SK-N-SH treated with all-trans-retinoic acid at 6 μM for 48 hours (cell line): ENCODE measurements at regions not wholly inside any gene's neighbourhood (a gene's known extent, or its start where the extent isn't known, plus 50 kb on each side); places are given as distances from the start of the nearest gene placed in this dataset.

Experiments
- ATAC-seq: fragments of 200-7000 bp; cut with Tn5 transposase; 3 replicates; pipeline ENCODE4 v1.9.1; 2020; ENCODE audit warnings: mild to moderate bottlenecking, moderate library complexity
- ARNTL ChIP-seq: fragments of 450-650 bp; formaldehyde crosslinking; IDR thresholded peaks from 2 replicates; pipeline ENCODE4 v1.5.0; 2020; ENCODE audit warnings: low read depth, mild to moderate bottlenecking, moderate library complexity, borderline replicate concordance
- BACH2 ChIP-seq: fragments of 250-450 bp; sonication (Bioruptor Pico); IDR thresholded peaks from 2 replicates; pipeline ENCODE4 v1.9.0; 2021; ENCODE audit warnings: mild to moderate bottlenecking, borderline replicate concordance
- CREB5 ChIP-seq: fragments of 250-450 bp; sonication (Bioruptor Pico); IDR thresholded peaks from 2 replicates; pipeline ENCODE4 v1.5.1; 2020; ENCODE audit warnings: low read depth, mild to moderate bottlenecking, moderate library complexity
- CSDC2 ChIP-seq: fragments of 250-450 bp; sonication (Bioruptor Pico); IDR thresholded peaks from 2 replicates; pipeline ENCODE4 v1.5.0; 2020; ENCODE audit warnings: mild to moderate bottlenecking, moderate library complexity
- ESRRG ChIP-seq: fragments of 250-450 bp; sonication (Bioruptor Pico); IDR thresholded peaks from 2 replicates; pipeline ENCODE4 v1.6.1; 2021; ENCODE audit warnings: mild to moderate bottlenecking
- GLIS3 ChIP-seq: fragments of 250-450 bp; sonication (Bioruptor Pico); IDR thresholded peaks from 2 replicates; pipeline ENCODE4 v1.5.0; 2020; ENCODE audit warnings: mild to moderate bottlenecking, moderate library complexity
- ISL1 ChIP-seq: fragments of 250-450 bp; sonication (Bioruptor Pico); IDR thresholded peaks from 2 replicates; pipeline ENCODE4 v2.1.2; 2022; ENCODE audit warnings: mild to moderate bottlenecking, moderate library complexity
- OSR1 ChIP-seq: fragments of 250-450 bp; sonication (Bioruptor Pico); IDR thresholded peaks from 2 replicates; pipeline ENCODE4 v1.8.0; 2022; ENCODE audit warnings: moderate library complexity, mild to moderate bottlenecking, inconsistent platforms
- POU6F1 ChIP-seq: fragments of 250-450 bp; sonication (Bioruptor Pico); IDR thresholded peaks from 2 replicates; pipeline ENCODE4 v1.8.0; 2021; ENCODE audit warnings: low read depth, mild to moderate bottlenecking, moderate library complexity, borderline replicate concordance
- PPARA ChIP-seq: fragments of 250-450 bp; sonication (Bioruptor Pico); IDR thresholded peaks from 2 replicates; pipeline ENCODE4 v1.5.0; 2020; ENCODE audit warnings: mild to moderate bottlenecking, borderline replicate concordance
- RARB ChIP-seq: fragments of 250-450 bp; sonication (Bioruptor Pico); IDR thresholded peaks from 2 replicates; pipeline ENCODE4 v1.8.0; 2021; ENCODE audit warnings: mild to moderate bottlenecking, moderate library complexity
- SNAI2 ChIP-seq: fragments of 250-450 bp; sonication (Bioruptor Pico); IDR thresholded peaks from 2 replicates; pipeline ENCODE4 v1.5.0; 2020; ENCODE audit warnings: mild to moderate bottlenecking, moderate library complexity
- TCF4 ChIP-seq: fragments of 250-450 bp; sonication (Bioruptor Pico); IDR thresholded peaks from 2 replicates; pipeline ENCODE4 v1.8.0; 2021; ENCODE audit warnings: mild to moderate bottlenecking, moderate library complexity, borderline replicate concordance
- TOX ChIP-seq: fragments of 250-450 bp; sonication (Bioruptor Pico); IDR thresholded peaks from 2 replicates; pipeline ENCODE4 v1.8.0; 2021; ENCODE audit warnings: mild to moderate bottlenecking, moderate library complexity, borderline replicate concordance
- ZC3H10 ChIP-seq: fragments of 250-450 bp; sonication (Bioruptor Pico); IDR thresholded peaks from 2 replicates; pipeline ENCODE4 v1.5.1; 2021; ENCODE audit warnings: mild to moderate bottlenecking, moderate library complexity
- ZFP3 ChIP-seq: fragments of 250-450 bp; sonication (Bioruptor Pico); IDR thresholded peaks from 2 replicates; pipeline ENCODE4 v1.5.0; 2020; ENCODE audit warnings: mild to moderate bottlenecking, moderate library complexity
- ZFP30 ChIP-seq: fragments of 450-650 bp; formaldehyde crosslinking; IDR thresholded peaks from 2 replicates; pipeline ENCODE4 v1.5.0; 2022; ENCODE audit warnings: mild to moderate bottlenecking, moderate library complexity
- ZNF565 ChIP-seq: fragments of 450-650 bp; formaldehyde crosslinking; conservative IDR thresholded peaks from 2 replicates; pipeline ENCODE4 v1.5.0; 2020; ENCODE audit warnings: low read depth, mild to moderate bottlenecking, moderate library complexity
- ZNF8 ChIP-seq: fragments of 450-650 bp; formaldehyde crosslinking; IDR thresholded peaks from 2 replicates; pipeline ENCODE4 v1.5.0; 2020; ENCODE audit warnings: mild to moderate bottlenecking, moderate library complexity
- TF ChIP-seq, protein P1 (sequence below): fragments of 250-450 bp; sonication (Bioruptor Pico); IDR thresholded peaks from 2 replicates; pipeline ENCODE4 v1.8.0; 2020; ENCODE audit warnings: mild to moderate bottlenecking, moderate library complexity, borderline replicate concordance
- TF ChIP-seq, protein P2 (sequence below): fragments of 250-450 bp; sonication (Bioruptor Pico); IDR thresholded peaks from 2 replicates; pipeline ENCODE4 v1.5.1; 2021; ENCODE audit warnings: mild to moderate bottlenecking, moderate library complexity

DNA sequence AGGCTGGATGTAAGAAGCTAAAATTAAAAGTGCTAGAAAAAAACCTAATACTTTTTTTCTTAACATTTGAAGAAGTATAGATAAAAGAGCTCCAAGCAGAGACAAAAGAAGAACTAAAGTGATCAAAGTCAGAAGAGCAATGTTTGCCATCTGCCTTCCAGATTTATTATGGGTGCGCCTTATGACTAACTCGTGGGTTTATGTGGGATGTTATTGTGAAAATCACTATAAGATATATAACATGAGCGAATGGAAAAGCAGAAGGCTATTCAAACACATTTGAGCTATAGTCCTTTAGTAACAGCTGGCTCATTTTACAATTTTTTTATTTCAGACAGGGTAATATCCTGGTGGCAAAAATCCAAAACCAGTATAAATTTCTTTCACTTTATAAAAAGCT is 1040.7 kb downstream of the RAPGEF2 start:
- ATAC-seq = no peak
- no peak for TF ChIP-seq GLIS3
- no peak for TF ChIP-seq SNAI2 (CRISPR knock-in tag)
- no peak for TF ChIP-seq ISL1
- no peak for TF ChIP-seq ESRRG
- TF ChIP-seq, protein P1, sequence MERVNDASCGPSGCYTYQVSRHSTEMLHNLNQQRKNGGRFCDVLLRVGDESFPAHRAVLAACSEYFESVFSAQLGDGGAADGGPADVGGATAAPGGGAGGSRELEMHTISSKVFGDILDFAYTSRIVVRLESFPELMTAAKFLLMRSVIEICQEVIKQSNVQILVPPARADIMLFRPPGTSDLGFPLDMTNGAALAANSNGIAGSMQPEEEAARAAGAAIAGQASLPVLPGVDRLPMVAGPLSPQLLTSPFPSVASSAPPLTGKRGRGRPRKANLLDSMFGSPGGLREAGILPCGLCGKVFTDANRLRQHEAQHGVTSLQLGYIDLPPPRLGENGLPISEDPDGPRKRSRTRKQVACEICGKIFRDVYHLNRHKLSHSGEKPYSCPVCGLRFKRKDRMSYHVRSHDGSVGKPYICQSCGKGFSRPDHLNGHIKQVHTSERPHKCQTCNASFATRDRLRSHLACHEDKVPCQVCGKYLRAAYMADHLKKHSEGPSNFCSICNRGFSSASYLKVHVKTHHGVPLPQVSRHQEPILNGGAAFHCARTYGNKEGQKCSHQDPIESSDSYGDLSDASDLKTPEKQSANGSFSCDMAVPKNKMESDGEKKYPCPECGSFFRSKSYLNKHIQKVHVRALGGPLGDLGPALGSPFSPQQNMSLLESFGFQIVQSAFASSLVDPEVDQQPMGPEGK (CRISPR knock-in tag) = no peak
- no peak for TF ChIP-seq RARB (CRISPR knock-in tag)
- TF ChIP-seq ZFP30 (CRISPR knock-in tag) = no peak
- no peak for TF ChIP-seq ARNTL (CRISPR knock-in tag)
- TF ChIP-seq BACH2 (CRISPR knock-in tag) = no peak
- no peak for TF ChIP-seq OSR1 (CRISPR knock-in tag)
- TF ChIP-seq, protein P2, sequence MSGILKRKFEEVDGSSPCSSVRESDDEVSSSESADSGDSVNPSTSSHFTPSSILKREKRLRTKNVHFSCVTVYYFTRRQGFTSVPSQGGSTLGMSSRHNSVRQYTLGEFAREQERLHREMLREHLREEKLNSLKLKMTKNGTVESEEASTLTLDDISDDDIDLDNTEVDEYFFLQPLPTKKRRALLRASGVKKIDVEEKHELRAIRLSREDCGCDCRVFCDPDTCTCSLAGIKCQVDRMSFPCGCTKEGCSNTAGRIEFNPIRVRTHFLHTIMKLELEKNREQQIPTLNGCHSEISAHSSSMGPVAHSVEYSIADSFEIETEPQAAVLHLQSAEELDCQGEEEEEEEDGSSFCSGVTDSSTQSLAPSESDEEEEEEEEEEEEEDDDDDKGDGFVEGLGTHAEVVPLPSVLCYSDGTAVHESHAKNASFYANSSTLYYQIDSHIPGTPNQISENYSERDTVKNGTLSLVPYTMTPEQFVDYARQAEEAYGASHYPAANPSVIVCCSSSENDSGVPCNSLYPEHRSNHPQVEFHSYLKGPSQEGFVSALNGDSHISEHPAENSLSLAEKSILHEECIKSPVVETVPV (CRISPR knock-in tag) = no peak
- no peak for TF ChIP-seq ZNF8 (CRISPR knock-in tag)
- TF ChIP-seq POU6F1 (CRISPR knock-in tag) = no peak
- TF ChIP-seq CSDC2 (CRISPR knock-in tag) = no peak

- no peak for TF ChIP-seq ZC3H10
- TF ChIP-seq BACH2 (CRISPR knock-in tag) = no peak
- TF ChIP-seq SNAI2 (CRISPR knock-in tag) = no peak
- no peak for TF ChIP-seq ZFP30 (CRISPR knock-in tag)
- no peak for TF ChIP-seq CSDC2 (CRISPR knock-in tag)
- no peak for TF ChIP-seq CREB5 (CRISPR knock-in tag)
- TF ChIP-seq ZNF565 (CRISPR knock-in tag) = no peak
- no peak for ATAC-seq
These were observed 1056.6 kb downstream of the RAPGEF2 start for GRCh38 chr4:160159457-160159856.

DNA sequence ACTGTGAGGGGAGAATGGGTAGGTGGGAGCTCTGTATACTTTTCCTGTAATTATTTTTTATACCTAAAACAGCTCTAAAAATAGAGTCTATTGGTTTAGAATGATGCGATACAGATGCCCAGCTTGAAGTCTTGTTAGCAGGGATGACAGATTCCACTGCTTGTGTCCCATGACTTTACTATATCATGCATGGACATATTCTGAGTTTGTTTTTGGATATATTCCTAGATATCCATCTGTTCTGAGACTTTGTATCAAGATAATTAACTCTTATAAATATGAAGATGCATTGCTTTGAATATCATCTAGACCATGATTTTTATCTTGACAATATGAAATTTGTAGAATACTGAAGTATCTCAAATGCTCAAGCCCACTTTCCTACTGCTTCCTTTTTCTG is 1058.1 kb downstream of the RAPGEF2 start:
- TF ChIP-seq ZC3H10 (no peak), TOX (no peak), TCF4 (CRISPR knock-in tag) (no peak)
- TF ChIP-seq, protein P2 (CRISPR knock-in tag) = no peak
- no peak for ATAC-seq

GRCh38 chr4:160175064-160175643 is 1072.3 kb downstream of the RAPGEF2 start:
- TF ChIP-seq SNAI2 (CRISPR knock-in tag) (no peak), POU6F1 (CRISPR knock-in tag) (no peak), ZFP3 (CRISPR knock-in tag) (no peak), ISL1 (no peak), PPARA (no peak), ZFP30 (CRISPR knock-in tag) (no peak), ZNF8 (CRISPR knock-in tag) (no peak), ARNTL (CRISPR knock-in tag) (no peak)
- TF ChIP-seq, protein P1 (CRISPR knock-in tag) = no peak
- no peak for ATAC-seq
